ENCODE measurements at regions not wholly inside any gene's neighbourhood (a gene's known extent, or its start where the extent isn't known, plus 50 kb on each side); places are given as distances from the start of the nearest gene placed in this dataset.
"Not testable (repeated sequence)": the region's sequence is repeated elsewhere in the genome, so short reads cannot be mapped to it uniquely, and the experiment has no call there.

- H3K27me3 ChIP-seq (ENCODE audit: control insufficient read depth, insufficient read depth, low read length); H3K4me1 ChIP-seq (ENCODE audit: control insufficient read depth, insufficient read depth, low read length); H3K9me3 ChIP-seq (ENCODE audit: control insufficient read depth, insufficient read depth, low read depth, low read length); H3K27ac ChIP-seq (ENCODE audit: low read depth, low read length); H3K9ac ChIP-seq (ENCODE audit: low read length); H3K36me3 ChIP-seq (ENCODE audit: control insufficient read depth, insufficient read depth, low read length): not testable (repeated sequence)
- peak overlapping the region; percentile 51 for H3K4me3 ChIP-seq (ENCODE audit: low read depth, low read length)
Measured at GRCh38 chr5:102154791-102155605, 141.1 kb downstream of the SLCO4C1 start.

GRCh38 chr5:102154291-102154690 lies 141.8 kb downstream of the SLCO4C1 start:
- Histone ChIP-seq H3K27me3 (ENCODE audit: control insufficient read depth, insufficient read depth, low read length) (no peaks in the 10 kb centered on the region), H3K9me3 (ENCODE audit: control insufficient read depth, insufficient read depth, low read depth, low read length) (0 out of 2 replicates have a peak, but pooled peaks cover 4% of the 10 kb centered on the region), H3K27ac (ENCODE audit: low read depth, low read length) (no peak overlapping the region), H3K4me1 (ENCODE audit: control insufficient read depth, insufficient read depth, low read length) (peaks cover 6% of the 10 kb centered on the region), H3K36me3 (ENCODE audit: control insufficient read depth, insufficient read depth, low read length) (no peaks in the 10 kb centered on the region), H3K9ac (ENCODE audit: low read length) (no peak overlapping the region), H3K4me3 (ENCODE audit: low read depth, low read length) (peak overlapping the region; percentile 51; the same call in 1 of the 2 replicates)

- Histone ChIP-seq H3K9ac (ENCODE audit: low read length) (no peak overlapping the region), H3K4me3 (ENCODE audit: low read depth, low read length) (no peak overlapping the region), H3K36me3 (ENCODE audit: control insufficient read depth, insufficient read depth, low read length) (no peaks in the 10 kb centered on the region), H3K9me3 (ENCODE audit: control insufficient read depth, insufficient read depth, low read depth, low read length) (no peaks in the 10 kb centered on the region), H3K27me3 (ENCODE audit: control insufficient read depth, insufficient read depth, low read length) (no peaks in the 10 kb centered on the region), H3K4me1 (ENCODE audit: control insufficient read depth, insufficient read depth, low read length) (peaks cover 6% of the 10 kb centered on the region), H3K27ac (ENCODE audit: low read depth, low read length) (no peak overlapping the region)
Measured at GRCh38 chr5:102153003-102153759, 142.9 kb downstream of the SLCO4C1 start.

GRCh38 chr5:102139029-102139428 lies 157.1 kb downstream of the SLCO4C1 start:
- H3K36me3 ChIP-seq (ENCODE audit: control insufficient read depth, insufficient read depth, low read length): no peaks in the 10 kb centered on the region
- H3K4me3 ChIP-seq (ENCODE audit: low read depth, low read length): no peak overlapping the region
- no peak overlapping the region for H3K9ac ChIP-seq (ENCODE audit: low read length)
- H3K27ac ChIP-seq (ENCODE audit: low read depth, low read length): no peak overlapping the region
- no peaks in the 10 kb centered on the region for H3K4me1 ChIP-seq (ENCODE audit: control insufficient read depth, insufficient read depth, low read length)
- no peaks in the 10 kb centered on the region for H3K27me3 ChIP-seq (ENCODE audit: control insufficient read depth, insufficient read depth, low read length)
- H3K9me3 ChIP-seq (ENCODE audit: control insufficient read depth, insufficient read depth, low read depth, low read length): no peaks in the 10 kb centered on the region

GRCh38 chr5:102138243-102138653 lies 157.8 kb downstream of the SLCO4C1 start:
- Histone ChIP-seq H3K36me3 (ENCODE audit: control insufficient read depth, insufficient read depth, low read length) (no peaks in the 10 kb centered on the region), H3K9ac (ENCODE audit: low read length) (no peak overlapping the region), H3K27me3 (ENCODE audit: control insufficient read depth, insufficient read depth, low read length) (no peaks in the 10 kb centered on the region), H3K9me3 (ENCODE audit: control insufficient read depth, insufficient read depth, low read depth, low read length) (no peaks in the 10 kb centered on the region), H3K4me1 (ENCODE audit: control insufficient read depth, insufficient read depth, low read length) (no peaks in the 10 kb centered on the region), H3K4me3 (ENCODE audit: low read depth, low read length) (no peak overlapping the region), H3K27ac (ENCODE audit: low read depth, low read length) (no peak overlapping the region)

GRCh38 chr5:102130890-102131289 lies 165.2 kb downstream of the SLCO4C1 start:
- H3K9ac ChIP-seq (ENCODE audit: low read length): no peak overlapping the region
- H3K4me3 ChIP-seq (ENCODE audit: low read depth, low read length): 0 out of 2 replicates have a peak overlapping the region, but pooled peaks have one; percentile 34
- 0 out of 2 replicates have a peak, but pooled peaks cover 3% of the 10 kb centered on the region for H3K9me3 ChIP-seq (ENCODE audit: control insufficient read depth, insufficient read depth, low read depth, low read length)
- no peaks in the 10 kb centered on the region for H3K36me3 ChIP-seq (ENCODE audit: control insufficient read depth, insufficient read depth, low read length)
- H3K4me1 ChIP-seq (ENCODE audit: control insufficient read depth, insufficient read depth, low read length): peaks cover 6% of the 10 kb centered on the region; the same call in 1 of the 2 replicates
- no peaks in the 10 kb centered on the region for H3K27me3 ChIP-seq (ENCODE audit: control insufficient read depth, insufficient read depth, low read length)
- H3K27ac ChIP-seq (ENCODE audit: low read depth, low read length): no peak overlapping the region

- H3K9me3 ChIP-seq (ENCODE audit: control insufficient read depth, insufficient read depth, low read depth, low read length): 0 out of 2 replicates have a peak, but pooled peaks cover 3% of the 10 kb centered on the region
- no peaks in the 10 kb centered on the region for H3K27me3 ChIP-seq (ENCODE audit: control insufficient read depth, insufficient read depth, low read length)
- no peak overlapping the region for H3K27ac ChIP-seq (ENCODE audit: low read depth, low read length)
- no peaks in the 10 kb centered on the region for H3K36me3 ChIP-seq (ENCODE audit: control insufficient read depth, insufficient read depth, low read length)
- H3K4me1 ChIP-seq (ENCODE audit: control insufficient read depth, insufficient read depth, low read length): peaks cover 6% of the 10 kb centered on the region; the same call in 1 of the 2 replicates
- no peak overlapping the region for H3K4me3 ChIP-seq (ENCODE audit: low read depth, low read length)
- H3K9ac ChIP-seq (ENCODE audit: low read length): no peak overlapping the region
Measured at GRCh38 chr5:102130386-102130785, 165.7 kb downstream of the SLCO4C1 start.

GRCh38 chr5:102119252-102119651 lies 176.8 kb downstream of the SLCO4C1 start:
- H3K9ac ChIP-seq (ENCODE audit: low read length): no peak overlapping the region
- H3K27ac ChIP-seq (ENCODE audit: low read depth, low read length): no peak overlapping the region
- H3K36me3 ChIP-seq (ENCODE audit: control insufficient read depth, insufficient read depth, low read length): no peaks in the 10 kb centered on the region
- H3K27me3 ChIP-seq (ENCODE audit: control insufficient read depth, insufficient read depth, low read length): no peaks in the 10 kb centered on the region
- no peaks in the 10 kb centered on the region for H3K9me3 ChIP-seq (ENCODE audit: control insufficient read depth, insufficient read depth, low read depth, low read length)
- H3K4me3 ChIP-seq (ENCODE audit: low read depth, low read length): no peak overlapping the region
- H3K4me1 ChIP-seq (ENCODE audit: control insufficient read depth, insufficient read depth, low read length): peaks cover 6% of the 10 kb centered on the region

- no peak overlapping the region for H3K27ac ChIP-seq (ENCODE audit: low read depth, low read length)
- H3K27me3 ChIP-seq (ENCODE audit: control insufficient read depth, insufficient read depth, low read length): no peaks in the 10 kb centered on the region
- H3K36me3 ChIP-seq (ENCODE audit: control insufficient read depth, insufficient read depth, low read length): no peaks in the 10 kb centered on the region
- peaks cover 6% of the 10 kb centered on the region for H3K4me1 ChIP-seq (ENCODE audit: control insufficient read depth, insufficient read depth, low read length)
- no peak overlapping the region for H3K9ac ChIP-seq (ENCODE audit: low read length)
- H3K9me3 ChIP-seq (ENCODE audit: control insufficient read depth, insufficient read depth, low read depth, low read length): no peaks in the 10 kb centered on the region
- H3K4me3 ChIP-seq (ENCODE audit: low read depth, low read length): no peak overlapping the region
Measured at GRCh38 chr5:102115736-102116135, 180.3 kb downstream of the SLCO4C1 start.

GRCh38 chr5:102114525-102115069 lies 181.5 kb downstream of the SLCO4C1 start:
- H3K36me3 ChIP-seq (ENCODE audit: control insufficient read depth, insufficient read depth, low read length): no peaks in the 10 kb centered on the region
- H3K9ac ChIP-seq (ENCODE audit: low read length): no peak overlapping the region
- H3K4me3 ChIP-seq (ENCODE audit: low read depth, low read length): no peak overlapping the region
- H3K27me3 ChIP-seq (ENCODE audit: control insufficient read depth, insufficient read depth, low read length): no peaks in the 10 kb centered on the region
- H3K27ac ChIP-seq (ENCODE audit: low read depth, low read length): no peak overlapping the region
- H3K9me3 ChIP-seq (ENCODE audit: control insufficient read depth, insufficient read depth, low read depth, low read length): no peaks in the 10 kb centered on the region
- peaks cover 6% of the 10 kb centered on the region for H3K4me1 ChIP-seq (ENCODE audit: control insufficient read depth, insufficient read depth, low read length)

- no peaks in the 10 kb centered on the region for H3K4me1 ChIP-seq (ENCODE audit: control insufficient read depth, insufficient read depth, low read length)
- no peaks in the 10 kb centered on the region for H3K27me3 ChIP-seq (ENCODE audit: control insufficient read depth, insufficient read depth, low read length)
- H3K36me3 ChIP-seq (ENCODE audit: control insufficient read depth, insufficient read depth, low read length): no peaks in the 10 kb centered on the region
- H3K4me3 ChIP-seq (ENCODE audit: low read depth, low read length): no peak overlapping the region
- H3K27ac ChIP-seq (ENCODE audit: low read depth, low read length): no peak overlapping the region
- H3K9me3 ChIP-seq (ENCODE audit: control insufficient read depth, insufficient read depth, low read depth, low read length): no peaks in the 10 kb centered on the region
- no peak overlapping the region for H3K9ac ChIP-seq (ENCODE audit: low read length)
Measured at GRCh38 chr5:102107865-102108264, 188.2 kb downstream of the SLCO4C1 start.

Measured in HUES6 (cell line).